Peyer's patch (tissue), 4 donors: ENCODE measurements at regions not wholly inside any gene's neighbourhood (a gene's known extent, or its start where the extent isn't known, plus 50 kb on each side); places are given as distances from the start of the nearest gene placed in this dataset.

Source experiments
- CTCF ChIP-seq, 6 experiments: fragments of 450-650 bp in 4 of 6; fragments of 200-600 bp in 2 of 6; sonication (generic) in 1 of 6; IDR thresholded peaks; one replicate each; pipeline ENCODE4 v1.5.1; 2017 to 2019; ENCODE audit warnings: antibody characterized with exemption in 6 of 6, mild to moderate bottlenecking in 3 of 6, moderate library complexity in 1 of 6
- POLR2A ChIP-seq, 2 donors: fragments of 450-650 bp; IDR thresholded peaks; one replicate each; pipeline ENCODE4 v1.5.1; 2017; ENCODE audit warnings: antibody characterized with exemption in 2 of 2, mild to moderate bottlenecking in 2 of 2, moderate library complexity in 2 of 2

- TF ChIP-seq CTCF (IDR thresholded peaks at IDR 0.05) (no peak), POLR2A (IDR thresholded peaks at IDR 0.05) (no peak)
Measured at GRCh38 chr9:16193066-16193465, 640.2 kb downstream of the CCDC171 start.
